ENCODE measurements at regions not wholly inside any gene's neighbourhood (a gene's known extent, or its start where the extent isn't known, plus 50 kb on each side); places are given as distances from the start of the nearest gene placed in this dataset.

DNA sequence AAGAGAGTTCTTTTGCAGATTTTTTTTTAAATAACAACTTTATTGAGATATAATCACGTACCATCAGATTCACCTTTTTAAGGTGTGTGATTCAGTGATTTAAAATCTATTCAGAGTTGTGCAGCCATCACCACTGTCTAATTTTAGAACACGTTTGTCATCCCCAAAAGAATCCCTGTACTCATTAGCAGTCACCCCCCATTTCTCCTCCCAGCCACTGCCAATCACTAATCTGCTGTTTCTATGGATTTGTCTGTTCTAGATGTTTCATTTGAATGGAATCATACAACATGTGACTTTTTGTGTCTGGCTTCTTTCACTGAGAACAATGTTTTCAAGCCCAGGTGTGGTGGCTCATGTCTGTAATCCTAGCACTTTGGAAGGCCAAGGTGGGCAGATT lies 55.4 kb upstream of the RAPH1 start:
- TF ChIP-seq EZH2phosphoT487 (IDR thresholded peaks at IDR 0.05; ENCODE audit: borderline replicate concordance): no peak
- TF ChIP-seq, protein P1, sequence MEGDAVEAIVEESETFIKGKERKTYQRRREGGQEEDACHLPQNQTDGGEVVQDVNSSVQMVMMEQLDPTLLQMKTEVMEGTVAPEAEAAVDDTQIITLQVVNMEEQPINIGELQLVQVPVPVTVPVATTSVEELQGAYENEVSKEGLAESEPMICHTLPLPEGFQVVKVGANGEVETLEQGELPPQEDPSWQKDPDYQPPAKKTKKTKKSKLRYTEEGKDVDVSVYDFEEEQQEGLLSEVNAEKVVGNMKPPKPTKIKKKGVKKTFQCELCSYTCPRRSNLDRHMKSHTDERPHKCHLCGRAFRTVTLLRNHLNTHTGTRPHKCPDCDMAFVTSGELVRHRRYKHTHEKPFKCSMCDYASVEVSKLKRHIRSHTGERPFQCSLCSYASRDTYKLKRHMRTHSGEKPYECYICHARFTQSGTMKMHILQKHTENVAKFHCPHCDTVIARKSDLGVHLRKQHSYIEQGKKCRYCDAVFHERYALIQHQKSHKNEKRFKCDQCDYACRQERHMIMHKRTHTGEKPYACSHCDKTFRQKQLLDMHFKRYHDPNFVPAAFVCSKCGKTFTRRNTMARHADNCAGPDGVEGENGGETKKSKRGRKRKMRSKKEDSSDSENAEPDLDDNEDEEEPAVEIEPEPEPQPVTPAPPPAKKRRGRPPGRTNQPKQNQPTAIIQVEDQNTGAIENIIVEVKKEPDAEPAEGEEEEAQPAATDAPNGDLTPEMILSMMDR (conservative IDR thresholded peaks at IDR 0.05; ENCODE audit: low read length): no peak

DNA sequence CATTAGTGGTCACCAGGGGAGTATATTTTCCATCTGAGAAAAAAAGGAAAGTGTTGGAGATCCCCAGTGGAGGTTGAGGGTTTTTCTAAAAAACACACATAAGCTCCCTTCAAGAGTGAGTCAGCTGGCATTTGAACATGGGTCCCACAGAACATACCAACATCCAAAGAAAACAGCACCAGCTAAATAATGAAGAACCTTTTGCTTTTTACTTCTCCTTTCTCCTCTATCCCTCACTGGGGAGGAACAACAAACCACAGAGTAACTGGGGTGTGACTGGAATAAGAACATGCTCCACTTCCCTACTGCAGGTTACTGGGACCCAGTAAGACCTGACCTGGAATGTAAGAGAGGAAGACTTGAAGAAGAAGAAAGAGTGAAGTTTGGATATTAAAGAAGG lies 56.5 kb upstream of the RAPH1 start:
- Histone ChIP-seq H3K9me2 (replicated peaks; ENCODE audit: low read depth, low read length) (no peaks in the 10 kb centered on the region), H3K4me1 (ENCODE audit: insufficient read depth, low read length, poor library complexity, severe bottlenecking) (no peaks in the 10 kb centered on the region), H3K79me2 (ENCODE audit: insufficient read depth, low read length) (no peaks in the 10 kb centered on the region), H3K4me2 (ENCODE audit: low read depth, low read length, poor library complexity, severe bottlenecking) (no peak overlapping the region), H3K27me3 (ENCODE audit: insufficient read depth, low read length, poor library complexity, severe bottlenecking) (peaks cover 36% of the 10 kb centered on the region), H4K20me1 (ENCODE audit: insufficient read depth, low read length, poor library complexity, severe bottlenecking) (no peaks in the 10 kb centered on the region), H3K9me3 (ENCODE audit: insufficient read depth, low read depth, low read length) (no peaks in the 10 kb centered on the region), H3K36me3 (ENCODE audit: insufficient read depth, low read length) (no peaks in the 10 kb centered on the region), H3K4me3 (ENCODE audit: low read length, poor library complexity, severe bottlenecking) (no peak overlapping the region), H3K9ac (ENCODE audit: low read depth, low read length, poor library complexity, severe bottlenecking) (no peak overlapping the region), H2AFZ (ENCODE audit: low read length) (no peak overlapping the region), H3F3A (ENCODE audit: low read depth) (no peaks in the 10 kb centered on the region)
- TF ChIP-seq, protein P1 (conservative IDR thresholded peaks at IDR 0.05; ENCODE audit: low read length): no peak
- TF ChIP-seq EZH2phosphoT487 (IDR thresholded peaks at IDR 0.05; ENCODE audit: borderline replicate concordance): no peak

More for the DNA sequence above, 55.4 kb upstream of the RAPH1 start:
- H3K9me2 ChIP-seq (replicated peaks; ENCODE audit: low read depth, low read length): no peaks in the 10 kb centered on the region
- no peaks in the 10 kb centered on the region for H3K79me2 ChIP-seq (ENCODE audit: insufficient read depth, low read length)
- no peak overlapping the region for H3K9ac ChIP-seq (ENCODE audit: low read depth, low read length, poor library complexity, severe bottlenecking)
- no peak overlapping the region for H3K4me2 ChIP-seq (ENCODE audit: low read depth, low read length, poor library complexity, severe bottlenecking)
- H3F3A ChIP-seq (ENCODE audit: low read depth): no peaks in the 10 kb centered on the region
- no peaks in the 10 kb centered on the region for H4K20me1 ChIP-seq (ENCODE audit: insufficient read depth, low read length, poor library complexity, severe bottlenecking)
- H3K27me3 ChIP-seq (ENCODE audit: insufficient read depth, low read length, poor library complexity, severe bottlenecking): peaks cover 27% of the 10 kb centered on the region
- no peak overlapping the region for H2AFZ ChIP-seq (ENCODE audit: low read length)
- no peaks in the 10 kb centered on the region for H3K4me1 ChIP-seq (ENCODE audit: insufficient read depth, low read length, poor library complexity, severe bottlenecking)
- no peaks in the 10 kb centered on the region for H3K9me3 ChIP-seq (ENCODE audit: insufficient read depth, low read depth, low read length)
- H3K36me3 ChIP-seq (ENCODE audit: insufficient read depth, low read length): no peaks in the 10 kb centered on the region
- no peak overlapping the region for H3K4me3 ChIP-seq (ENCODE audit: low read length, poor library complexity, severe bottlenecking)

DNA sequence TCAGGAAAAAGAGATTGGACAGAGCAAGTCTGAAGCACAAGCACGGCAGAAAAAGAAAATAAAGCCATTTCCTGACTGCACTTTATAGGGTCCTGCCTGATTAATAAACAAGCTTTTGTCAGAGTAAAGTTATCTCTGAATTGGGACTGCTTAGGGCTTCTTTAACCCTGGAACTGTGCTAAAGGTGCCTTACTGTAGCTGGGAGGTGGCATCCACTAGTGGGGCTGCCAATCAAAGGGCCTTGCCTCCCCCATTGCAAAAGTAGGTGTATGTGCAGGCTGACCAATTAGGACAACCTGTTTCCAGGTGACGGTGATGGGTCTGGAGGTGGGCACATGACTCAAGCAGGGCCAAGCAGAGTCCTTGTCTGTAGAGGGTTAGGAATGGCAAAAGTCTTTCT lies 57.4 kb upstream of the RAPH1 start:
- Histone ChIP-seq H3K9ac (ENCODE audit: low read depth, low read length, poor library complexity, severe bottlenecking) (no peak overlapping the region), H3K27me3 (ENCODE audit: insufficient read depth, low read length, poor library complexity, severe bottlenecking) (peaks cover 44% of the 10 kb centered on the region), H3K36me3 (ENCODE audit: insufficient read depth, low read length) (no peaks in the 10 kb centered on the region), H3K4me2 (ENCODE audit: low read depth, low read length, poor library complexity, severe bottlenecking) (no peak overlapping the region), H4K20me1 (ENCODE audit: insufficient read depth, low read length, poor library complexity, severe bottlenecking) (no peaks in the 10 kb centered on the region), H3K4me3 (ENCODE audit: low read length, poor library complexity, severe bottlenecking) (no peak overlapping the region), H3K4me1 (ENCODE audit: insufficient read depth, low read length, poor library complexity, severe bottlenecking) (no peaks in the 10 kb centered on the region), H2AFZ (ENCODE audit: low read length) (no peak overlapping the region), H3K79me2 (ENCODE audit: insufficient read depth, low read length) (no peaks in the 10 kb centered on the region), H3F3A (ENCODE audit: low read depth) (no peaks in the 10 kb centered on the region), H3K9me2 (replicated peaks; ENCODE audit: low read depth, low read length) (no peaks in the 10 kb centered on the region), H3K9me3 (ENCODE audit: insufficient read depth, low read depth, low read length) (no peaks in the 10 kb centered on the region)
- no peak for TF ChIP-seq EZH2phosphoT487 (IDR thresholded peaks at IDR 0.05; ENCODE audit: borderline replicate concordance)
- TF ChIP-seq, protein P1 (conservative IDR thresholded peaks at IDR 0.05; ENCODE audit: low read length): no peak

Data from Loucy (cell line).